ENCODE measurements at regions not wholly inside any gene's neighbourhood (a gene's known extent, or its start where the extent isn't known, plus 50 kb on each side); places are given as distances from the start of the nearest gene placed in this dataset.

- no peak overlapping the region for H3K9ac ChIP-seq (ENCODE audit: low read length)
- no peaks in the 10 kb centered on the region for H3K79me2 ChIP-seq (ENCODE audit: insufficient read depth, low read length)
- H3K36me3 ChIP-seq (ENCODE audit: control insufficient read depth in 1 of 2, insufficient read depth in 2 of 2, low read length in 2 of 2), result no peaks in the 10 kb centered on the region
- H2AFZ ChIP-seq (ENCODE audit: low read depth, low read length, poor library complexity, severe bottlenecking), result no peak overlapping the region
- ATAC-seq, result no peak
- H3K4me3 ChIP-seq (replicated peaks in 1 of 2; ENCODE audit: low read depth in 1 of 2, low read length in 2 of 2), result no peak overlapping the region
- intact Hi-C loops (cut with micrococcal nuclease), result no loop called here
- no peaks in the 10 kb centered on the region for H3K9me3 ChIP-seq (ENCODE audit: control insufficient read depth in 1 of 2, insufficient read depth in 1 of 2, low read depth in 1 of 2, low read length in 2 of 2)
- H3K27ac ChIP-seq (ENCODE audit: low read depth, low read length), result no peak overlapping the region
- CTCF ChIA-PET, result no interaction called here
- no TSS peak for BruUV-seq (replicated peaks)
- no peak overlapping the region for H3K4me2 ChIP-seq (ENCODE audit: low read length)
- POLR2A ChIA-PET, result no interaction called here
- H4K20me1 ChIP-seq (ENCODE audit: insufficient read depth), result no peaks in the 10 kb centered on the region
- DNase-seq (ENCODE audit: low read depth, low spot score), result no peak
- H3K9me2 ChIP-seq (ENCODE audit: insufficient read depth), result no peaks in the 10 kb centered on the region
- TF ChIP-seq CEBPB (IDR thresholded peaks at IDR 0.05; ENCODE audit: low read depth) (no peak), YY1 (IDR thresholded peaks at IDR 0.05; ENCODE audit: extremely low read depth, insufficient replicate concordance, low read depth, low read length) (no peak), ZFX (IDR thresholded peaks at IDR 0.05) (no peak), POLR2AphosphoS5 (IDR thresholded peaks at IDR 0.05; ENCODE audit: low read depth, low read length) (no peak), CBX3 (IDR thresholded peaks at IDR 0.05; ENCODE audit: low read depth) (no peak), SIN3A (IDR thresholded peaks at IDR 0.05; ENCODE audit: low read depth) (no peak), ELF1 (IDR thresholded peaks at IDR 0.05; ENCODE audit: borderline replicate concordance, low read depth) (no peak), SP1 (IDR thresholded peaks at IDR 0.05; ENCODE audit: low read depth) (no peak), JUND (IDR thresholded peaks at IDR 0.05) (no peak), POLR2A (IDR thresholded peaks at IDR 0.05; ENCODE audit: borderline replicate concordance, extremely low read depth, insufficient read depth, insufficient read length) (no peak), SRF (IDR thresholded peaks at IDR 0.05; ENCODE audit: low read depth) (no peak)
- TF ChIP-seq, protein P1, sequence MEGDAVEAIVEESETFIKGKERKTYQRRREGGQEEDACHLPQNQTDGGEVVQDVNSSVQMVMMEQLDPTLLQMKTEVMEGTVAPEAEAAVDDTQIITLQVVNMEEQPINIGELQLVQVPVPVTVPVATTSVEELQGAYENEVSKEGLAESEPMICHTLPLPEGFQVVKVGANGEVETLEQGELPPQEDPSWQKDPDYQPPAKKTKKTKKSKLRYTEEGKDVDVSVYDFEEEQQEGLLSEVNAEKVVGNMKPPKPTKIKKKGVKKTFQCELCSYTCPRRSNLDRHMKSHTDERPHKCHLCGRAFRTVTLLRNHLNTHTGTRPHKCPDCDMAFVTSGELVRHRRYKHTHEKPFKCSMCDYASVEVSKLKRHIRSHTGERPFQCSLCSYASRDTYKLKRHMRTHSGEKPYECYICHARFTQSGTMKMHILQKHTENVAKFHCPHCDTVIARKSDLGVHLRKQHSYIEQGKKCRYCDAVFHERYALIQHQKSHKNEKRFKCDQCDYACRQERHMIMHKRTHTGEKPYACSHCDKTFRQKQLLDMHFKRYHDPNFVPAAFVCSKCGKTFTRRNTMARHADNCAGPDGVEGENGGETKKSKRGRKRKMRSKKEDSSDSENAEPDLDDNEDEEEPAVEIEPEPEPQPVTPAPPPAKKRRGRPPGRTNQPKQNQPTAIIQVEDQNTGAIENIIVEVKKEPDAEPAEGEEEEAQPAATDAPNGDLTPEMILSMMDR (IDR thresholded peaks at IDR 0.05 in 2 of 3, conservative IDR thresholded peaks at IDR 0.05 in 1 of 3; ENCODE audit: borderline replicate concordance in 1 of 3, insufficient read depth in 1 of 3, low read depth in 2 of 3, low read length in 2 of 3), result no peak
- TF ChIP-seq, protein P2, sequence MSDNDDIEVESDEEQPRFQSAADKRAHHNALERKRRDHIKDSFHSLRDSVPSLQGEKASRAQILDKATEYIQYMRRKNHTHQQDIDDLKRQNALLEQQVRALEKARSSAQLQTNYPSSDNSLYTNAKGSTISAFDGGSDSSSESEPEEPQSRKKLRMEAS (IDR thresholded peaks at IDR 0.05), result no peak
- RAD21 ChIA-PET (ENCODE audit: low non-redundant PET in 1 of 2, low total read pairs in 2 of 2, uncharacterized antibody in 2 of 2, unreplicated experiment in 2 of 2), result no interaction called here
- no peaks in the 10 kb centered on the region for H3K27me3 ChIP-seq (ENCODE audit: insufficient read depth, low read length)
- no peaks in the 10 kb centered on the region for H3K4me1 ChIP-seq (ENCODE audit: control insufficient read depth in 1 of 2, insufficient read depth in 2 of 2, low read length in 2 of 2)
These were observed 100.4 kb upstream of the LCLAT1 start for GRCh38 chr2:30346471-30347169.
